NOMO-1 (cell line): ENCODE measurements at regions not wholly inside any gene's neighbourhood (a gene's known extent, or its start where the extent isn't known, plus 50 kb on each side); places are given as distances from the start of the nearest gene placed in this dataset.
"Not testable (repeated sequence)": the region's sequence is repeated elsewhere in the genome, so short reads cannot be mapped to it uniquely, and the experiment has no call there.

ENCODE experiments used
- DNase-seq, 2 experiments: peaks; one replicate each; lab custom pipeline; 2025; ENCODE audit not compliant: unreplicated experiment in 2 of 2; lab: John Stamatoyannopoulos, UW

- DNase-seq: no peak
Observed at GRCh38 chr12:72723732-72724131, 451.6 kb downstream of the TRHDE start.

- DNase-seq: no peak
Observed at GRCh38 chr12:72729451-72730010, 457.4 kb downstream of the TRHDE start.

DNA sequence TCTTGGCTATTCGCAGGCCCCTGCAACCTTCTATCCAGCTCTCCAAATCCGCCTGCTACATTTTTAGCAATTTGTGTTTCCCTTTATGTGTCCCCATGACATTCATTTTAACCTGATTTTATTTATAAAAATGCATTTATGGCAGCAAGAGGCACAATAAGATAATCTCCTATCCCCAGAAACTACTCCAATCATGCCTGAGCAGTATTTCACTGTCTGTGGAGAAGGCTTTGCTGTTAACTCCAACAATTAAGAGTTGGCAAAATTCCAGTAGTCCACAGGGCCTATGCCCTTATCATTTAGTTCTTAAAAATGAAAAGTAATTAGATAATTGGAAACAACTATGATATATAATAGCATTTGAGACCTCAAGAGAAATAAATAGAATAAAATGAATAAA, 462.4 kb downstream of the TRHDE start:
- no peak for DNase-seq

DNA sequence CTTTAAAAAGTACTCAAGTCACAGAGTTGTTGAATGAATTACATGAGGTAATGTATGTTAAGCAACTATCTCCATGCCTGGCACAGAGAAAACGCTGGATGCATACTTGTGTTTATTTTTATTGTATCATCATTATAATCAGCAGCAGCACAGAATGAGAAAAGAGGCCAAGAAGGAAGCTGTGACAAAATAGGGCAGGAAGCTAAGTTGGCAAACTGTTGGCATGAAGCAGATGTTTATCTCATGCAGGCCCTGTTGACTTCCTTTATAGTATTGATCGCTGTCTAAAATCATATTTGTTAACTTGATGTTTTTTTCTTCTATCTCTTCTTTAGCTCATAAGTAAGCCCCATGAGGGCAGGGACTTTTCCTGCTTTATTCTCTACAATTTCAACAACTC, 466.6 kb downstream of the TRHDE start:
- DNase-seq: no peak

GRCh38 chr12:72740064-72740463, 467.9 kb downstream of the TRHDE start:
- no peak for DNase-seq

GRCh38 chr12:72742568-72742967, 470.4 kb downstream of the TRHDE start:
- no peak for DNase-seq

GRCh38 chr12:72746048-72746447, 473.9 kb downstream of the TRHDE start:
- no peak for DNase-seq

DNA sequence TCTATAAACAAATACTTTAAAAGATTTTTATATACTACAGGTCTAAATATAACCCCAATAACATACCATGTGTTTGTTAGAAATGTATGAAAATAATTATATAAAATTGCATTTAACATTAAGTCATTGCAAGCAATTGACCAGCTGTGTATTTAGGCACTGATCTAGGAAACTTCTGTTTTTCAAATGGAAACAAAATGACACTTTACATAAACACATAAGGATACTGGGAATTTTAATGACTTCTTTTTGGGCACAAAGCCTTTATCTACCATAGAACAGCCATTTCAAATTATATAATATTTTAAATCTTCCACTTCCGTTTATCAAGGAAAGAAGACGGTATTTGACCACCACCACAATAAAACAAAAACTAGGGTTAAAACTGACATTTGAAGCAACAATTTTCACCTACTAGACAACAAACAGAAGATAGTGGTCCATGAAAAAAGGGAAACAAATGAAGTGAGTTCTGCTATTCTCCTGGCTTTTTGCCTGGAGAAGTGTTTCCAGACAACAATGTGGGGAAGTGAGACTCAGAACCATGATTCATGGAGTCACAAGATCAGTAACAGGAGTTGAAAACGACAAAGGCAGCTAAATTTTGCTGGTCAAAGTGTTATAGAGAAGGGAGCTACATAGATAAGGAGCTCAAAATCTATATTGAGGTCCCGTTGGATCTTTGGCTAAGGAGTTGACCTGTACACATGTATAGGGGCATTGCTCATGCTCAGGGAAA, 475.1 kb downstream of the TRHDE start:
- no peak for DNase-seq

GRCh38 chr12:72748971-72749370, 476.8 kb downstream of the TRHDE start:
- DNase-seq: no peak

DNA sequence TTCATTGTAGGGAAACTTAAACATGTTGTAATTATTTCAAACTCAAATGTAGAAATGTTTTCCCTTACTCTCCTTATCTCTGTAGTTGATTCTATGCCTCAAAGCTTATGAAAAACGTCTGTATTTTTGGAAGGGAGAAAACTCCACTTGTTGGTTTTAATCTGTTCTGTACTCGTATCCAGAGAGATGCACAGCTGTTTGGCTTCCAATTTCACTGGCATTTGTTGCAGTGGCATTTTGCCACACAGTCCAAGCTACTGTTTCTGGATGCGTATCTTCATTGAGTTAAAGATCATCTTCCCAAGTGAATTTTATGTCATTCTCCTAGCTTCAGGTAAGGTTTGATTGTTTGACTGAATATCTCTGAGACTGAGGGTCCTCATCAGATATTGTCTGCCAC, 481.4 kb downstream of the TRHDE start:
- DNase-seq: no peak

GRCh38 chr12:72754026-72754425, 481.9 kb downstream of the TRHDE start:
- not testable (repeated sequence) for DNase-seq

- DNase-seq: no peak
Observed at GRCh38 chr12:72766517-72766916, 494.3 kb downstream of the TRHDE start.

DNA sequence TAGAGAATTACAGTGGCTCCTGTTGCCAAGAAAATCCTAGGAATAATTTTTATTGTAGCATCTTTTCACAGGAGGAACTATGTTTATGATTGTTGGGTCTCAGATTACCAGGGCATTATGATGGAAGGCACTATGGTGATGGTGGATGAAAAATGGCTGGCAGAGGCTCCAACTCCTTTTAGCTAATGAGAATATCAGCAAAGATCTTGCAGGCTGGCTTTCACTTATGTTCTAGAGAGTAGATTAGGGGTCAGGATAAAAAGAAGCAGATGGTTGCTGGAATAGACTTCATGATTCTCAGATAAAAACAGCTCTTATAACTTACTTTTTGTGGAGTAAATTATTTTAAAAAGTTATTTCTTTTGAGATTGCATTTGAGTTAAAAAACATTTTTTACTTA, 501.9 kb downstream of the TRHDE start:
- no peak for DNase-seq

DNA sequence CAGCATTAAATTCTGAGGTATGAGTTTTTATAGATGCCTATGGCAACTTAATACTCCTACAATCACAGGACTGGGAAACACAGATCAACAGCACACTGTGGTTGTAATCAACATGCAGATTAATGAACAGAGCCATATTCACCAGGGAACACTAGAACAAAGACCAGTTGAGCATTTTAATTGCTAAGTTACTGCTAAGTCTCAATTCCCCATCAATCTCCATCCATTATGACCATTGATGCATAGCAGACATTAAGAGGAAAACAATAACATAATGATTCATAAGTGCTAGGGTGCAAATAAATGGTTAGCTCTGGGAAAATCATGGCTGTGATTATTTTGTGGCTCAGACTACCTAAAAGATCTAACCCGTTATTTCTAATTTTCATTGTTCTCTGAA, 505.6 kb downstream of the TRHDE start:
- DNase-seq: no peak

GRCh38 chr12:72790273-72790672, 518.1 kb downstream of the TRHDE start:
- no peak for DNase-seq

DNA sequence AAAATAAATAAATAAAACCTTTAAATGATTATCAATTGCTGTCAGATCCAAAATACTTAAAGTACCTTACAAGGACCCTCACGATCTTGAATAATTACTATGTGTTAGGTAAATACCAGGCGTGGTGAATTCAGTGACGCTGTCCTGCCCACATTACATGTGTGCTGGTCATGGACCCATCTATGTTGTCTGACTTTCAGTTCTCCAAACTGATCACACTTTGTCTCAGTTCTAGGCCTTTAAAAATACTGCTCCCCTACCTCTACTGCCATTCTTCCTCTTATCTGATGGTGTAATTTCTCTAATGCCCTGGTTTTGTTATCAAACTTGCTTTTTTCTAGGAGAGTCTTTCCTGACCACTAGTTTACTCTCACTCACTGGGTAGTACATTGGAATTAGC, 520.7 kb downstream of the TRHDE start:
- DNase-seq: no peak

DNA sequence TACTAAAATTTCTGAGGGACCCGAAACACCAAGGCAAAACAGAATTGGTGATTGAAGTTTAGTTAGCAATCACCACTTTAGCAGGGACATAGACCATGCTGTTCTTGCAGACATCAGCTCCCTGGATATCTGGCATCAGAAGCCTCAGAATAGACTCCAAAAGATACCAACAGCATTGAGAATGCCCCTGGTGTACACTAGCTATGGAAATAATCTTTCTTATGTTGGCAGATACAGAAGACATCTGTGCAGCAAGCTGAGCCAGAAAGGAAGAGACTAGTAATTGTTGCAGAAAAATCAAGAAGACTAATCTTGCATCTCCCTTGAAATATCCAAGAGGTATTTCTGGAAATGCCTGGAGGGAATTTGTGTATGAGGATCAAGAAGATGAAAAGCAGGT, 521.6 kb downstream of the TRHDE start:
- DNase-seq: no peak

GRCh38 chr12:72815421-72815820, 543.3 kb downstream of the TRHDE start:
- no peak for DNase-seq

DNA sequence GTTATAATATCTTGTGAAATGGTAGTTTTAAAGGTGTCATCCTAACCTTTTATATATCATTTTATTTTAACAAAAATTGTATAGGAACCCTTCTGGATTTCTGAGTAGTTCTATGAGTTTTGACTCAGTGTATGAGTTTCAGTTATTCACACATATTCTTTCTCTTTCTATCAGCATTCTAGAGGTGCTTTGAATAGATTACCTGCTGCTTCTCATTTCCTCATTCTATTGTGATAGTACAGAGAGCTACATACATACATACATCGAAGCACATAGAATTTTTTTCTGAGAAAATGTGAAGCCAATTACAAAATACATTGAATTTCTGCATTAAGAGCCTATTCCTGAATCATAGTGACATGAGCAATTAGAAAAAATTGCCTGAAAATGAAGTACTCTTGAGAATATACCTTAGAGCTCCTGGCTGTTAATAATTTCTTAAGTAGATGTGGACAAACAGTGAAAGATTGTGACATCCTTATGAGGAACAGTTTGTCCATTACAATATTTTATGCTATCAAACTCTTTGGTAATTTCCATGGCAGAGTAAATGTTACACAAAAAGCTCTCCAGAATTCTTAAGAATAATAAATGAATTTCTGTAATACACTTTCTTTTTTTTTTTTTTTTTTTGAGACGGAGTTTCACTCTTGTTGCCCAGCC, 556.6 kb downstream of the TRHDE start:
- no peak for DNase-seq

- DNase-seq: no peak
Observed at GRCh38 chr12:72829838-72830237, 557.7 kb downstream of the TRHDE start.

DNA sequence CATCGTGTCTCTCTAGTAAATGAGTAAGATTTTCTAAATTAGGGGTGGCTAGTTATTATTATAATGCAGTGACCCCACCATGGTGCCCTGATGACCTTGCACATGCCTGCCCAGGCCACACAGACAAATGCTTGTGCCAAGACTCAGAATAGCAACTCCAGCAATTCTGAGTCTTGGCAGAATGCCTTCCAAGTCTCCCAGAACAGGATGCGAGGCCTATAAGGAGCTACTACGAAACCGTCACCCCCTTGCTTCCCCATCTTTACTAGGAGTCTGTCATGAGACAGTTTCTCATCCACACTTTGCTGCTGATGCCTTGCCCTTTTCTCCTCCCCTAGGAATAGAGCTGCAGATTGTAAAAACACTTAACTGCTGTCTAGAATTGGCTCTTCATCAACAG, 559.9 kb downstream of the TRHDE start:
- DNase-seq: no peak

DNA sequence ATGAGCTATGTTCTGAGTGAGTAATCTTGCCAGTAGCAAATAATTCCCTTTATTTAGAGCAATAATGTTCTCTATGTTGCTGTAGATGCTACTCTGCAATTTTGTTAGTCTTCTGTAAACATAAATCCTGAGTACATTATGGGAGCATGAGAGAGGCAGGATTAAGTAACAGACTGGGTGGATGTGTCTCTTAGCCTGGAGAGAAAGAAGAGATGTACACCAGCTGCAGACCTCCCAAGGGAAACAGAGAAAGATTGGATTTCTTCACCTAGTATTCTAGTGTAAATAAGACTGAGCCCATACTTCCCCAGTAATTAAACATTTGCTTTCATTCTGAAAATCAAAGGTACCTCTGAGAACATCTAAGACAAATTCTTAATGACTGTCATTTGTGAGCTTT, 564.0 kb downstream of the TRHDE start:
- no peak for DNase-seq
